Suprapubic skin (tissue), 4 donors: ENCODE measurements at regions not wholly inside any gene's neighbourhood (a gene's known extent, or its start where the extent isn't known, plus 50 kb on each side); places are given as distances from the start of the nearest gene placed in this dataset.

Experiments
- DNase-seq, 2 donors: peaks; one replicate each; pipeline ENCODE4 v3.0.0-alpha.2; 2019; ENCODE audit warnings: low spot score in 2 of 2
- H3K27ac ChIP-seq: fragments of 200-600 bp; sonication (generic); one replicate; pipeline ENCODE4 v1.5.1; 2019
- H3K27me3 ChIP-seq: fragments of 200-600 bp; sonication (generic); one replicate; pipeline ENCODE4 v1.5.1; 2019
- H3K36me3 ChIP-seq: fragments of 200-600 bp; sonication (generic); one replicate; pipeline ENCODE4 v1.5.1; 2019
- H3K4me1 ChIP-seq: fragments of 200-600 bp; sonication (generic); one replicate; pipeline ENCODE4 v1.5.1; 2019
- H3K4me3 ChIP-seq: fragments of 200-600 bp; sonication (generic); one replicate; pipeline ENCODE4 v1.5.1; 2019; ENCODE audit warnings: mild to moderate bottlenecking
- H3K9me3 ChIP-seq: fragments of 200-600 bp; sonication (generic); one replicate; pipeline ENCODE4 v1.5.1; 2019
- EP300 ChIP-seq: sonication (generic); formaldehyde crosslinking; IDR thresholded peaks from one replicate; pipeline ENCODE4 v1.6.1; 2017; ENCODE audit warnings: antibody characterized with exemption
- POLR2A ChIP-seq, 2 donors: fragments of 450-650 bp; IDR thresholded peaks; one replicate each; pipeline ENCODE4 v1.6.1; 2017; ENCODE audit warnings: antibody characterized with exemption in 2 of 2, mild to moderate bottlenecking in 2 of 2, moderate library complexity in 2 of 2
- POLR2AphosphoS5 ChIP-seq, 3 donors: sonication (generic); formaldehyde crosslinking; IDR thresholded peaks; one replicate each; pipeline ENCODE4 v1.6.1; 2017; ENCODE audit warnings: antibody characterized with exemption in 3 of 3
- WGBS: methylation state at CpG from one replicate; pipeline ENCODE4 v1.1.5; 2018; 5-methylcytosine and 5-hydroxymethylcytosine counted together
- TF ChIP-seq, protein P1 (sequence below), 2 donors: fragments of 200-600 bp in 1 of 2; fragments of 450-650 bp in 1 of 2; sonication (generic) in 1 of 2; IDR thresholded peaks; one replicate each; pipeline ENCODE4 v1.5.1; 2016 to 2019; ENCODE audit warnings: antibody characterized with exemption in 2 of 2, mild to moderate bottlenecking in 1 of 2, moderate library complexity in 1 of 2

DNA sequence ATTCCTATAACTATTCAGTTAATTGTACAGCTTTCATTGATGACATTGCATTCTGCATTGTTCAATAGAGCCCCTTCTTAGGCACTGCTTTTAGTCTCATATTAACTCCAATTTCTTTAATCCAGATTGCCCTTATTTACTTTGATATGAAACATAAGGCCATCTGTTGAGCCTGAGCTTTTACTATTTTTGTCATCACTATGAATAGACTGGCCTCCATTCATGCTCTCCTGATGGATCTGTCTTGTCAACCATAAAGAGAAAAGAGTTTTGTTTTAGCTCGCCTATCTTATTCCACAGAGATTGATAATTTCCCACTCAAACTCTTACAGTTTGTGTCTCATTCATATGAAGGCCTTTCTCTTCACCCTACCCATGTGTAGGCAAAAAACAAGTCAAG lies 159.2 kb upstream of the DTNA start:
- DNase-seq: no peak
- 82% methylated on average over 1 of the region's 1 CpG for WGBS
- Histone ChIP-seq H3K4me3 (no peak overlapping the region), H3K9me3 (no peaks in the 10 kb centered on the region), H3K4me1 (no peaks in the 10 kb centered on the region), H3K27me3 (no peaks in the 10 kb centered on the region), H3K27ac (no peak overlapping the region), H3K36me3 (no peaks in the 10 kb centered on the region)
- no peak for TF ChIP-seq EP300
- TF ChIP-seq, protein P1, sequence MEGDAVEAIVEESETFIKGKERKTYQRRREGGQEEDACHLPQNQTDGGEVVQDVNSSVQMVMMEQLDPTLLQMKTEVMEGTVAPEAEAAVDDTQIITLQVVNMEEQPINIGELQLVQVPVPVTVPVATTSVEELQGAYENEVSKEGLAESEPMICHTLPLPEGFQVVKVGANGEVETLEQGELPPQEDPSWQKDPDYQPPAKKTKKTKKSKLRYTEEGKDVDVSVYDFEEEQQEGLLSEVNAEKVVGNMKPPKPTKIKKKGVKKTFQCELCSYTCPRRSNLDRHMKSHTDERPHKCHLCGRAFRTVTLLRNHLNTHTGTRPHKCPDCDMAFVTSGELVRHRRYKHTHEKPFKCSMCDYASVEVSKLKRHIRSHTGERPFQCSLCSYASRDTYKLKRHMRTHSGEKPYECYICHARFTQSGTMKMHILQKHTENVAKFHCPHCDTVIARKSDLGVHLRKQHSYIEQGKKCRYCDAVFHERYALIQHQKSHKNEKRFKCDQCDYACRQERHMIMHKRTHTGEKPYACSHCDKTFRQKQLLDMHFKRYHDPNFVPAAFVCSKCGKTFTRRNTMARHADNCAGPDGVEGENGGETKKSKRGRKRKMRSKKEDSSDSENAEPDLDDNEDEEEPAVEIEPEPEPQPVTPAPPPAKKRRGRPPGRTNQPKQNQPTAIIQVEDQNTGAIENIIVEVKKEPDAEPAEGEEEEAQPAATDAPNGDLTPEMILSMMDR (IDR thresholded peaks at IDR 0.05): no peak
- TF ChIP-seq POLR2AphosphoS5 (IDR thresholded peaks at IDR 0.05): no peak
- no peak for TF ChIP-seq POLR2A (IDR thresholded peaks at IDR 0.05)

DNA sequence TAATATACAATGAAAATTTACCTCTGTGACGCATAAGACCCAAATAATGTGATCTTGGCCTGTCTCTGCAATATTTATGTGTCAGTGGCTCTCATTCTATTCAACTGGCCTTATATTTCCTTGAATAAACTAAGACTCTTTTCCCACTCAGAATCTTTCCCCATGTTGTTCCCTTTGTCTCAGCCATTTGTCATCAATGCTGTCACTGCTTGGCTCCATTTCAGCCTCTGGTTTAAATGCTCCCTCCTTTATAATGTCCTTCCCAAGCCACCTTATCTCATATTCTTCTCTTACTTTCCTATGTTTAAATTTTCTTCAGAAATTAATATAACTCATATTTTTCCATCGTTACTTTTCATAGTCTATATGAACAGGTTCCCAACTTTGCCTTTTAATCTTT lies 158.3 kb upstream of the DTNA start:
- Histone ChIP-seq H3K36me3 (no peaks in the 10 kb centered on the region), H3K27ac (no peak overlapping the region), H3K4me3 (no peak overlapping the region), H3K4me1 (no peaks in the 10 kb centered on the region), H3K9me3 (no peaks in the 10 kb centered on the region), H3K27me3 (no peaks in the 10 kb centered on the region)
- DNase-seq: no peak
- TF ChIP-seq POLR2AphosphoS5 (IDR thresholded peaks at IDR 0.05) (no peak), POLR2A (IDR thresholded peaks at IDR 0.05) (no peak), EP300 (no peak)
- TF ChIP-seq, protein P1 (IDR thresholded peaks at IDR 0.05): no peak
- 92% methylated on average over 2 of the region's 2 CpGs for WGBS

DNA sequence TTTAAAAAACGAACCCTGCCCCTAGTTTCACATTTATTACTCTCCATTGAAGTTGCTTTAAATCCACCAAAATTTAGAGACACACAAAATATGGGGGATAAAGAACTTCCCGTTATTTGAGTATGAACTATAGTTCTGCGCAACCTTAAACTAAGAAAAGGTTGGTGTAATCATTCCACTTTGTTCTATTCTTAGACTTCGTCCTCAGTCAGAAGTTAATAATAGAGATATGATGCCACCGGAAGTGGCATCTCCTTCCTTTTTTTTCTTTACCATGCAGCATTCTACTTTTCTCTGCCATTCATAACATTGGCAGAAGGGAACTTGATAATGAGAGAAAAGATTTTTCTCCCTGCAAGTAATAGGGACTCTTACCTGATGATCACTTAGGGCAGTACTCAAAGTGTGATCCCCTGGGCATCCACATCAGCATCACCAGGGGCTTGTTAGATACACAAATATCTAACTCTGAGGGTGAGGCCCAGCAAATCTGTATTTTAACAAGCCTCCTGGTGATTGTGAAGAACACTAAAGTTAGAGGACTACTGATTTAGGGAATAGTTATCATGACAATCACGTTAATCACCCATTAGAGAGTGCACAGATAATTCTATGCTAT lies 147.7 kb upstream of the DTNA start:
- H3K4me3 ChIP-seq: no peak overlapping the region
- H3K36me3 ChIP-seq: no peaks in the 10 kb centered on the region
- H3K27ac ChIP-seq: no peak overlapping the region
- no peaks in the 10 kb centered on the region for H3K9me3 ChIP-seq
- no peaks in the 10 kb centered on the region for H3K4me1 ChIP-seq
- no peaks in the 10 kb centered on the region for H3K27me3 ChIP-seq
- no peak for DNase-seq
- TF ChIP-seq POLR2AphosphoS5 (IDR thresholded peaks at IDR 0.05) (no peak), EP300 (no peak), POLR2A (IDR thresholded peaks at IDR 0.05) (no peak)
- TF ChIP-seq, protein P1 (IDR thresholded peaks at IDR 0.05): no peak
- 72% methylated on average over 6 of the region's 6 CpGs for WGBS

DNA sequence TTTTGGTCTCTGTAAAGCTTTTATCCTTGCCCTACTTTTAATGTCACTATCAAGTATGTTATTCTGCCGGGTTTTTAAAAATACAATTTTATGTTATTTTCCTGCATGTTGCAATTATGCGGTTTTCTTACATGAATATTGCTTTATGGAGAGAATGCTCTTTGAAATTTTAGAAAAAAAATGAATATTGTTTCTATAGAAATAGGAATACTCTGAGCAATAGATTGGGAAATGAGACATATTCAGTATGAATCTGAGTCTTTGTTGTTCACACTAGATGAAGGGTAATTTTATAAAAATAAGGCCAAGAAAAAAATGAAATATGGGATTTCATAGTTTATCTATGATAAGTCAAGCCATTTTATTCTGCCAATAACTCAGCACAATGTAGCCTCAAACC lies 142.2 kb upstream of the DTNA start:
- Histone ChIP-seq H3K36me3 (no peaks in the 10 kb centered on the region), H3K27me3 (no peaks in the 10 kb centered on the region), H3K4me1 (no peaks in the 10 kb centered on the region), H3K4me3 (no peak overlapping the region), H3K9me3 (no peaks in the 10 kb centered on the region), H3K27ac (no peak overlapping the region)
- TF ChIP-seq EP300 (no peak), POLR2AphosphoS5 (IDR thresholded peaks at IDR 0.05) (no peak), POLR2A (IDR thresholded peaks at IDR 0.05) (no peak)
- TF ChIP-seq, protein P1 (IDR thresholded peaks at IDR 0.05): no peak
- 84% methylated on average over 2 of the region's 2 CpGs for WGBS
- no peak for DNase-seq

DNA sequence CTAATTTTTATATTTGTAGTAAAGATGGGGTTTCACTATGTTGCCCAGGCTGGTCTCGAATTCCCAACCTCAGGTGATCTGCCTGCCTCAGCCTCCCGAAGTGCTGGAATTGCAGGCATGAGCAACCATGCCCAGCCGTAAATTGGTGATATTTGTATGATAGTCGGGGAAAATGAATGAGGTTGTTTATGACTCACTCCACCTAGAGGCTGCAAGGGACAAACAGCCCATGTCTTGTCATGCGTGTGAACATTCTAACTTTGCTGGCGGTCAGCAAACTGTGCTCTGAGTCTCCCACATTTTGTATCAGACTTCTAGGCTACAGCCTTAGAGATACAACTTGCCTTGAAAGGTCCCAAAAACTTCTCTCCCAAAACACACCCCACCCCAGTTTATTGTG lies 133.5 kb upstream of the DTNA start:
- 90% methylated on average over 6 of the region's 6 CpGs for WGBS
- H3K36me3 ChIP-seq: no peaks in the 10 kb centered on the region
- H3K27ac ChIP-seq: no peak overlapping the region
- H3K27me3 ChIP-seq: no peaks in the 10 kb centered on the region
- DNase-seq: no peak
- TF ChIP-seq, protein P1 (IDR thresholded peaks at IDR 0.05): no peak
- TF ChIP-seq POLR2AphosphoS5 (IDR thresholded peaks at IDR 0.05) (no peak), POLR2A (IDR thresholded peaks at IDR 0.05) (no peak), EP300 (no peak)
- no peak overlapping the region for H3K4me3 ChIP-seq
- H3K4me1 ChIP-seq: no peaks in the 10 kb centered on the region
- H3K9me3 ChIP-seq: no peaks in the 10 kb centered on the region
